ENCODE measurements at regions not wholly inside any gene's neighbourhood (a gene's known extent, or its start where the extent isn't known, plus 50 kb on each side); places are given as distances from the start of the nearest gene placed in this dataset.

- Histone ChIP-seq H3K27ac (ENCODE audit: control insufficient read depth, insufficient read depth) (no peak overlapping the region), H4K20me1 (ENCODE audit: control insufficient read depth, insufficient read depth) (no peaks in the 10 kb centered on the region), H3K36me3 (ENCODE audit: control insufficient read depth in 2 of 2, insufficient read depth in 2 of 2, low read length in 1 of 2) (no peaks in the 10 kb centered on the region), H3K4me3 (no peak overlapping the region), H3K4me2 (ENCODE audit: control insufficient read depth, insufficient read depth) (no peak overlapping the region), H3K9me3 (replicated peaks; ENCODE audit: control insufficient read depth, insufficient read depth, low read length) (no peaks in the 10 kb centered on the region), H2AFZ (ENCODE audit: control insufficient read depth, low read depth, low read length) (no peak overlapping the region), H3K27me3 (replicated peaks in 1 of 2; ENCODE audit: control insufficient read depth in 2 of 2, insufficient read depth in 2 of 2, low read length in 1 of 2) (no peaks in the 10 kb centered on the region), H3K79me2 (ENCODE audit: control insufficient read depth, insufficient read depth, low read length) (no peaks in the 10 kb centered on the region), H3K9ac (ENCODE audit: control insufficient read depth, insufficient read depth, low read length) (no peak overlapping the region), H3K4me1 (ENCODE audit: control insufficient read depth, insufficient read depth, low read length) (no peaks in the 10 kb centered on the region)
- intact Hi-C loops (cut with micrococcal nuclease; ENCODE audit: unreplicated experiment) (no loop called here), in situ Hi-C loops (cut with MboI) (no loop called here)
- RAD21 ChIA-PET (ENCODE audit: unreplicated experiment), result no interaction called here
- TF ChIP-seq POLR2AphosphoS5 (IDR thresholded peaks at IDR 0.05; ENCODE audit: low read length) (no peak), FOS (IDR thresholded peaks at IDR 0.05; ENCODE audit: borderline replicate concordance, extremely low read depth, insufficient read length) (no peak), PRDM15 (CRISPR knock-in tag; IDR thresholded peaks at IDR 0.05) (no peak), NR2C1 (IDR thresholded peaks at IDR 0.05) (no peak), MEF2B (IDR thresholded peaks at IDR 0.05; ENCODE audit: partially characterized antibody, poor library complexity, severe bottlenecking) (no peak)
- TF ChIP-seq, protein P1, sequence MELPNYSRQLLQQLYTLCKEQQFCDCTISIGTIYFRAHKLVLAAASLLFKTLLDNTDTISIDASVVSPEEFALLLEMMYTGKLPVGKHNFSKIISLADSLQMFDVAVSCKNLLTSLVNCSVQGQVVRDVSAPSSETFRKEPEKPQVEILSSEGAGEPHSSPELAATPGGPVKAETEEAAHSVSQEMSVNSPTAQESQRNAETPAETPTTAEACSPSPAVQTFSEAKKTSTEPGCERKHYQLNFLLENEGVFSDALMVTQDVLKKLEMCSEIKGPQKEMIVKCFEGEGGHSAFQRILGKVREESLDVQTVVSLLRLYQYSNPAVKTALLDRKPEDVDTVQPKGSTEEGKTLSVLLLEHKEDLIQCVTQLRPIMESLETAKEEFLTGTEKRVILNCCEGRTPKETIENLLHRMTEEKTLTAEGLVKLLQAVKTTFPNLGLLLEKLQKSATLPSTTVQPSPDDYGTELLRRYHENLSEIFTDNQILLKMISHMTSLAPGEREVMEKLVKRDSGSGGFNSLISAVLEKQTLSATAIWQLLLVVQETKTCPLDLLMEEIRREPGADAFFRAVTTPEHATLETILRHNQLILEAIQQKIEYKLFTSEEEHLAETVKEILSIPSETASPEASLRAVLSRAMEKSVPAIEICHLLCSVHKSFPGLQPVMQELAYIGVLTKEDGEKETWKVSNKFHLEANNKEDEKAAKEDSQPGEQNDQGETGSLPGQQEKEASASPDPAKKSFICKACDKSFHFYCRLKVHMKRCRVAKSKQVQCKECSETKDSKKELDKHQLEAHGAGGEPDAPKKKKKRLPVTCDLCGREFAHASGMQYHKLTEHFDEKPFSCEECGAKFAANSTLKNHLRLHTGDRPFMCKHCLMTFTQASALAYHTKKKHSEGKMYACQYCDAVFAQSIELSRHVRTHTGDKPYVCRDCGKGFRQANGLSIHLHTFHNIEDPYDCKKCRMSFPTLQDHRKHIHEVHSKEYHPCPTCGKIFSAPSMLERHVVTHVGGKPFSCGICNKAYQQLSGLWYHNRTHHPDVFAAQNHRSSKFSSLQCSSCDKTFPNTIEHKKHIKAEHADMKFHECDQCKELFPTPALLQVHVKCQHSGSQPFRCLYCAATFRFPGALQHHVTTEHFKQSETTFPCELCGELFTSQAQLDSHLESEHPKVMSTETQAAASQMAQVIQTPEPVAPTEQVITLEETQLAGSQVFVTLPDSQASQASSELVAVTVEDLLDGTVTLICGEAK (IDR thresholded peaks at IDR 0.05; ENCODE audit: borderline replicate concordance), result no peak
- TF ChIP-seq, protein P2, sequence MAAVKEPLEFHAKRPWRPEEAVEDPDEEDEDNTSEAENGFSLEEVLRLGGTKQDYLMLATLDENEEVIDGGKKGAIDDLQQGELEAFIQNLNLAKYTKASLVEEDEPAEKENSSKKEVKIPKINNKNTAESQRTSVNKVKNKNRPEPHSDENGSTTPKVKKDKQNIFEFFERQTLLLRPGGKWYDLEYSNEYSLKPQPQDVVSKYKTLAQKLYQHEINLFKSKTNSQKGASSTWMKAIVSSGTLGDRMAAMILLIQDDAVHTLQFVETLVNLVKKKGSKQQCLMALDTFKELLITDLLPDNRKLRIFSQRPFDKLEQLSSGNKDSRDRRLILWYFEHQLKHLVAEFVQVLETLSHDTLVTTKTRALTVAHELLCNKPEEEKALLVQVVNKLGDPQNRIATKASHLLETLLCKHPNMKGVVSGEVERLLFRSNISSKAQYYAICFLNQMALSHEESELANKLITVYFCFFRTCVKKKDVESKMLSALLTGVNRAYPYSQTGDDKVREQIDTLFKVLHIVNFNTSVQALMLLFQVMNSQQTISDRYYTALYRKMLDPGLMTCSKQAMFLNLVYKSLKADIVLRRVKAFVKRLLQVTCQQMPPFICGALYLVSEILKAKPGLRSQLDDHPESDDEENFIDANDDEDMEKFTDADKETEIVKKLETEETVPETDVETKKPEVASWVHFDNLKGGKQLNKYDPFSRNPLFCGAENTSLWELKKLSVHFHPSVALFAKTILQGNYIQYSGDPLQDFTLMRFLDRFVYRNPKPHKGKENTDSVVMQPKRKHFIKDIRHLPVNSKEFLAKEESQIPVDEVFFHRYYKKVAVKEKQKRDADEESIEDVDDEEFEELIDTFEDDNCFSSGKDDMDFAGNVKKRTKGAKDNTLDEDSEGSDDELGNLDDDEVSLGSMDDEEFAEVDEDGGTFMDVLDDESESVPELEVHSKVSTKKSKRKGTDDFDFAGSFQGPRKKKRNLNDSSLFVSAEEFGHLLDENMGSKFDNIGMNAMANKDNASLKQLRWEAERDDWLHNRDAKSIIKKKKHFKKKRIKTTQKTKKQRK (IDR thresholded peaks at IDR 0.05; ENCODE audit: low read depth, low read length), result no peak
- TF ChIP-seq, protein P3, sequence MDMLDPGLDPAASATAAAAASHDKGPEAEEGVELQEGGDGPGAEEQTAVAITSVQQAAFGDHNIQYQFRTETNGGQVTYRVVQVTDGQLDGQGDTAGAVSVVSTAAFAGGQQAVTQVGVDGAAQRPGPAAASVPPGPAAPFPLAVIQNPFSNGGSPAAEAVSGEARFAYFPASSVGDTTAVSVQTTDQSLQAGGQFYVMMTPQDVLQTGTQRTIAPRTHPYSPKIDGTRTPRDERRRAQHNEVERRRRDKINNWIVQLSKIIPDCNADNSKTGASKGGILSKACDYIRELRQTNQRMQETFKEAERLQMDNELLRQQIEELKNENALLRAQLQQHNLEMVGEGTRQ (IDR thresholded peaks at IDR 0.05; ENCODE audit: borderline replicate concordance, low read depth, low read length), result no peak
- WGBS (ENCODE audit: insufficient coverage, insufficient replicate concordance, low lambda C conversion rate, missing lambda C conversion rate), result 3% methylated on average over 3 of the region's 3 CpGs
- SMC1A ChIA-PET (ENCODE audit: uncharacterized antibody, unreplicated experiment), result no interaction called here
- CTCF ChIA-PET, result no interaction called here
- no TSS peak for BruUV-seq (replicated peaks)
- no peak for FAIRE-seq
- DNase-seq (ENCODE audit: low read depth, low spot score), result no peak
- POLR2A ChIA-PET, result no interaction called here
- no peak for ATAC-seq
These were observed 507.2 kb downstream of the GRXCR1 start for GRCh38 chr4:43399726-43400125.

Measured in GM12878 (cell line).